ENCODE measurements at regions not wholly inside any gene's neighbourhood (a gene's known extent, or its start where the extent isn't known, plus 50 kb on each side); places are given as distances from the start of the nearest gene placed in this dataset.
"Not testable (repeated sequence)": the region's sequence is repeated elsewhere in the genome, so short reads cannot be mapped to it uniquely, and the experiment has no call there.

GRCh38 chr20:12113468-12114371, 196.0 kb downstream of the BTBD3 start:
- no peaks in the 10 kb centered on the region for H3K27me3 ChIP-seq (ENCODE audit: control insufficient read depth in 2 of 2, insufficient read depth in 2 of 2, low read length in 2 of 2)
- no peak overlapping the region for H3K4me2 ChIP-seq (ENCODE audit: insufficient read depth, low read length)
- ChIA-PET CTCF (no interaction called here), POLR2A (no interaction called here)
- no peaks in the 10 kb centered on the region for H3K9me1 ChIP-seq (replicated peaks; ENCODE audit: control insufficient read depth, extremely low read depth, insufficient read depth, low read length)
- dilution Hi-C loops (cut with MboI; ENCODE audit: extremely low pct_ligation_motif_present, low sequenced_read_pairs) = no loop called here
- intact Hi-C loops (cut with micrococcal nuclease) = no loop called here
- H3K9me3 ChIP-seq (replicated peaks; ENCODE audit: control insufficient read depth, insufficient read depth, low read length) = no peaks in the 10 kb centered on the region
- no peak overlapping the region for H3K4me3 ChIP-seq (replicated peaks in 1 of 3; ENCODE audit: insufficient read depth in 1 of 3, low read depth in 1 of 3, low read length in 3 of 3)
- no peaks in the 10 kb centered on the region for H3K79me2 ChIP-seq (ENCODE audit: control insufficient read depth, insufficient read depth, low read length)
- H4K20me1 ChIP-seq (replicated peaks; ENCODE audit: control insufficient read depth, extremely low read depth, insufficient read depth, low read length) = no peaks in the 10 kb centered on the region
- H3K27ac ChIP-seq (ENCODE audit: insufficient read depth, low read depth, low read length) = no peak overlapping the region
- no peak overlapping the region for H3K9ac ChIP-seq (replicated peaks; ENCODE audit: extremely low read depth, insufficient read depth, low read length)
- DNase-seq (ENCODE audit: low read depth, low spot score) (no peak), FAIRE-seq (no peak)
- no peak overlapping the region for H2AFZ ChIP-seq (ENCODE audit: low read depth, low read length)
- no peaks in the 10 kb centered on the region for H3K4me1 ChIP-seq (ENCODE audit: control insufficient read depth, extremely low read depth, insufficient read depth, low read length)
- no peaks in the 10 kb centered on the region for H3K36me3 ChIP-seq (ENCODE audit: control insufficient read depth in 2 of 2, extremely low read depth in 1 of 2, insufficient read depth in 2 of 2, low read length in 2 of 2)
- no TSS peak for BruUV-seq (replicated peaks)
- no peak for TF ChIP-seq POLR2A (IDR thresholded peaks at IDR 0.05; ENCODE audit: low read depth, low read length)
- no peak for TF ChIP-seq MAX (IDR thresholded peaks at IDR 0.05; ENCODE audit: insufficient read depth, insufficient read length)
- no peak for TF ChIP-seq FOS (IDR thresholded peaks at IDR 0.05; ENCODE audit: borderline replicate concordance, insufficient read depth, low read length)
- no peak for TF ChIP-seq EZH2 (IDR thresholded peaks at IDR 0.05; ENCODE audit: borderline replicate concordance, low read depth, low read length, severe bottlenecking)
- TF ChIP-seq GATA2 (IDR thresholded peaks at IDR 0.05; ENCODE audit: insufficient read depth, insufficient read length, low read depth, low read length) = no peak
- no peak for TF ChIP-seq MYC (IDR thresholded peaks at IDR 0.05; ENCODE audit: low read depth, low read length)
- no peak for TF ChIP-seq CTCF (IDR thresholded peaks at IDR 0.05; ENCODE audit: extremely low read depth in 1 of 2, insufficient read depth in 1 of 2, low read depth in 1 of 2, low read length in 2 of 2)

- H3K9me3 ChIP-seq (replicated peaks; ENCODE audit: control insufficient read depth, insufficient read depth, low read length); H3K36me3 ChIP-seq (ENCODE audit: control insufficient read depth in 2 of 2, extremely low read depth in 1 of 2, insufficient read depth in 2 of 2, low read length in 2 of 2); CTCF ChIA-PET; FAIRE-seq; H3K4me3 ChIP-seq (replicated peaks in 1 of 3; ENCODE audit: insufficient read depth in 1 of 3, low read depth in 1 of 3, low read length in 3 of 3); BruUV-seq (replicated peaks); H3K4me2 ChIP-seq (ENCODE audit: insufficient read depth, low read length); H3K27me3 ChIP-seq (ENCODE audit: control insufficient read depth in 2 of 2, insufficient read depth in 2 of 2, low read length in 2 of 2); dilution Hi-C loops (cut with MboI; ENCODE audit: extremely low pct_ligation_motif_present, low sequenced_read_pairs); H2AFZ ChIP-seq (ENCODE audit: low read depth, low read length); H3K27ac ChIP-seq (ENCODE audit: insufficient read depth, low read depth, low read length); H3K79me2 ChIP-seq (ENCODE audit: control insufficient read depth, insufficient read depth, low read length); POLR2A ChIA-PET; H3K9me1 ChIP-seq (replicated peaks; ENCODE audit: control insufficient read depth, extremely low read depth, insufficient read depth, low read length); H4K20me1 ChIP-seq (replicated peaks; ENCODE audit: control insufficient read depth, extremely low read depth, insufficient read depth, low read length); DNase-seq (ENCODE audit: low read depth, low spot score); H3K9ac ChIP-seq (replicated peaks; ENCODE audit: extremely low read depth, insufficient read depth, low read length); intact Hi-C loops (cut with micrococcal nuclease); H3K4me1 ChIP-seq (ENCODE audit: control insufficient read depth, extremely low read depth, insufficient read depth, low read length): not testable (repeated sequence)
These were observed 211.4 kb downstream of the BTBD3 start for GRCh38 chr20:12129114-12129513.

DNA sequence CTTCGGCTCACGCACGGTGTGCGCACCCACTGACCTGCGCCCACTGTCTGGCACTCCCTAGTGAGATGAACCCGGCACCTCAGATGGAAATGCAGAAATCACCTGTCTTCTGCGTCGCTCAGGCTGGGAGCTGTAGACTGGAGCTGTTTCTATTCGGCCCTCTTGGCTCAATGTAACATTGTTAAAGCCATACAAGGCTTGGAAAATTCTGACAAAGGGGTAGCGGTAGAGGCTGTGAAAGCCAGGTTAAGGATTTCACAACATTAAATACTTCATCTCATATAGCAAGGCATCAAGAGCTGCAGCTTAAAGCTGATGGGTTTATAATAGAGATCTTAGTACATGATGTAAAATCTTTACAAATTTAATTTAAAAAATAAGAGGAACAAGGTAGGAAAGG, 211.8 kb downstream of the BTBD3 start:
- H3K9me1 ChIP-seq (replicated peaks; ENCODE audit: control insufficient read depth, extremely low read depth, insufficient read depth, low read length); H3K4me3 ChIP-seq (replicated peaks in 1 of 3; ENCODE audit: insufficient read depth in 1 of 3, low read depth in 1 of 3, low read length in 3 of 3); H3K4me2 ChIP-seq (ENCODE audit: insufficient read depth, low read length); H4K20me1 ChIP-seq (replicated peaks; ENCODE audit: control insufficient read depth, extremely low read depth, insufficient read depth, low read length); BruUV-seq (replicated peaks); H3K9ac ChIP-seq (replicated peaks; ENCODE audit: extremely low read depth, insufficient read depth, low read length); CTCF ChIA-PET; H3K27ac ChIP-seq (ENCODE audit: insufficient read depth, low read depth, low read length); dilution Hi-C loops (cut with MboI; ENCODE audit: extremely low pct_ligation_motif_present, low sequenced_read_pairs); DNase-seq (ENCODE audit: low read depth, low spot score); H3K79me2 ChIP-seq (ENCODE audit: control insufficient read depth, insufficient read depth, low read length); H3K4me1 ChIP-seq (ENCODE audit: control insufficient read depth, extremely low read depth, insufficient read depth, low read length); H2AFZ ChIP-seq (ENCODE audit: low read depth, low read length); H3K9me3 ChIP-seq (replicated peaks; ENCODE audit: control insufficient read depth, insufficient read depth, low read length); POLR2A ChIA-PET; FAIRE-seq; intact Hi-C loops (cut with micrococcal nuclease); H3K27me3 ChIP-seq (ENCODE audit: control insufficient read depth in 2 of 2, insufficient read depth in 2 of 2, low read length in 2 of 2); H3K36me3 ChIP-seq (ENCODE audit: control insufficient read depth in 2 of 2, extremely low read depth in 1 of 2, insufficient read depth in 2 of 2, low read length in 2 of 2): not testable (repeated sequence)
